BLaER1 (cell line): ENCODE measurements at regions not wholly inside any gene's neighbourhood (a gene's known extent, or its start where the extent isn't known, plus 50 kb on each side); places are given as distances from the start of the nearest gene placed in this dataset.
"Not testable (repeated sequence)": the region's sequence is repeated elsewhere in the genome, so short reads cannot be mapped to it uniquely, and the experiment has no call there.

Source experiments
- H3K27ac ChIP-seq: shearing (Covaris generic); formaldehyde crosslinking; 2 replicates; pipeline ENCODE4 v1.8.1; 2022
- H3K27me3 ChIP-seq: shearing (Covaris generic); formaldehyde crosslinking; 2 replicates; pipeline ENCODE4 v1.8.1; 2022
- H3K36me3 ChIP-seq: shearing (Covaris generic); formaldehyde crosslinking; 2 replicates; pipeline ENCODE4 v1.8.1; 2022
- H3K4me1 ChIP-seq: shearing (Covaris generic); formaldehyde crosslinking; 2 replicates; pipeline ENCODE4 v1.8.1; 2022
- H3K4me2 ChIP-seq: shearing (Covaris generic); formaldehyde crosslinking; 2 replicates; pipeline ENCODE4 v1.8.1; 2022
- H3K4me3 ChIP-seq: shearing (Covaris generic); formaldehyde crosslinking; 2 replicates; pipeline ENCODE4 v1.8.1; 2022
- H3K9ac ChIP-seq: shearing (Covaris generic); formaldehyde crosslinking; 2 replicates; pipeline ENCODE4 v1.8.1; 2022
- H3K9me3 ChIP-seq: shearing (Covaris generic); formaldehyde crosslinking; 2 replicates; pipeline ENCODE4 v1.8.1; 2022
- H4K20me1 ChIP-seq: shearing (Covaris generic); formaldehyde crosslinking; 2 replicates; pipeline ENCODE4 v1.8.1; 2022
- Cebpa-rat ChIP-seq: shearing (Covaris generic); IDR thresholded peaks from 2 replicates; pipeline ENCODE4 v1.8.1; 2022

DNA sequence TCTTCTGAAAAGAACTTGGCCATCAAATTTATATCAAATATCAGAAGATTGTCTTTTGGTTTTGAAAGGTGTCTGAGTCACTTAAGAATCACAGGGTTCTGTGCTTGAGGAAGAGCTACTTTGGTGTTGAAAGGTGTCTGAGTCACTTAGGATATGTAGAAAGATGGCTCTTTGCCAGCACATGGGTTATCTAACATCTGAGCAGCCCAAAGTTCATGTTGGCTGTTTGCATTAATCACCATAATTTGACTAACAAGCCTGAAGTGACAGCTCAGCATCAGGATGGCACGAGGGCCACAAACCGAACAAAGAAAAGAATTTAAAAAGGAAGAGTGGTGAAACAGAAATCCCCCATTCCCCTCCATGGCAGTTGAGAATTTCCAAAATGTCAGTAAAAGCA lies 190.5 kb upstream of the CMC1 start:
- no peak overlapping the region for H3K4me2 ChIP-seq

DNA sequence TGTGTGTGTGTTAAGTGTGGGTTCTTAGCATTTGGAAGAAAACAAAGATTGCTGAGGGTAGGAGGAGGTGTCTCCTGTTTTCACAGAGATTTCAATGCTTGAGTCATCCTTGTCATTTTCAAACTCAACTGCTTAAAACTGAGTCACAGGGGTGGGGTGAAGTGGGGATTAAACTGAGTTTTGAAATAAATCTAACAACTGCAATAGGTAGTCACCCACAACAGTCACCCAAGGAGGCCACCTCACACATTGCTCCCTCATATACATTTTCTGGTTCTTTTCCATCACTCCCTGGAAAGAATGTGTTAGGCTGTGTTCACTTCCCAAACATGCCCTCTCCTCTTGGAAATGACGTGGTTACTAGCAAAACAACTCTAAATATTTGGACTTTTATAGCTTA lies 187.7 kb upstream of the CMC1 start:
- no peak overlapping the region for H3K4me3 ChIP-seq
- H3K4me2 ChIP-seq = no peak overlapping the region
- no peak overlapping the region for H3K9ac ChIP-seq
- H3K4me1 ChIP-seq = no peaks in the 10 kb centered on the region
- no peaks in the 10 kb centered on the region for H3K9me3 ChIP-seq
- H3K27me3 ChIP-seq = no peaks in the 10 kb centered on the region
- H3K27ac ChIP-seq = no peak overlapping the region
- H3K36me3 ChIP-seq = no peaks in the 10 kb centered on the region
- H4K20me1 ChIP-seq = no peaks in the 10 kb centered on the region
- no peak for TF ChIP-seq Cebpa-rat

More for the DNA sequence above, 190.5 kb upstream of the CMC1 start:
- Histone ChIP-seq H3K27me3 (no peaks in the 10 kb centered on the region), H3K4me1 (no peaks in the 10 kb centered on the region), H3K27ac (no peak overlapping the region), H3K4me3 (no peak overlapping the region), H4K20me1 (no peaks in the 10 kb centered on the region), H3K36me3 (no peaks in the 10 kb centered on the region), H3K9me3 (no peaks in the 10 kb centered on the region), H3K9ac (no peak overlapping the region)
- no peak for TF ChIP-seq Cebpa-rat

- no peaks in the 10 kb centered on the region for H3K36me3 ChIP-seq
- H3K27ac ChIP-seq = no peak overlapping the region
- H3K9me3 ChIP-seq = no peaks in the 10 kb centered on the region
- H3K9ac ChIP-seq = no peak overlapping the region
- H3K4me3 ChIP-seq = no peak overlapping the region
- no peaks in the 10 kb centered on the region for H3K4me1 ChIP-seq
- no peak for TF ChIP-seq Cebpa-rat
- no peaks in the 10 kb centered on the region for H4K20me1 ChIP-seq
- H3K4me2 ChIP-seq = no peak overlapping the region
- no peaks in the 10 kb centered on the region for H3K27me3 ChIP-seq
Measured at GRCh38 chr3:28056806-28057205, 184.6 kb upstream of the CMC1 start.

DNA sequence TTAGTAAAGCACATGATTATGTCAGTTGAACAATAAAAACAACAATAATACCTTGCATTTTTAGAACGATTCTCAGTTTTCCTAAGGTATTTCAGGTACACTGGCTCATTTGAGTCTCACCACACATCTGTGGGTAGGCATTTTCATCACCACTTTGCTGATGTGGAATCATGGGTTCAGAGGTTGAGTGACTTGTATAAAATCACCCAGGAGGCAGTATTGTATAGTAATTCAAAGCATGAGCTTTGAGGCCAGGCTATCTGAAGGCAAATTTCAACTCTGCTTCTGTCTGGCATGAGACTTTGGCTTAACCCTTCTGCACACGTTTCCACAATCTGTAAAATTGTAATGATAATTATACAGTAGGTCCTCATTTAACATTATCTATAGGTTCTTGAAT lies 183.9 kb upstream of the CMC1 start:
- no peaks in the 10 kb centered on the region for H3K27me3 ChIP-seq
- H3K4me1 ChIP-seq = no peaks in the 10 kb centered on the region
- H4K20me1 ChIP-seq = no peaks in the 10 kb centered on the region
- H3K4me2 ChIP-seq = no peak overlapping the region
- no peak overlapping the region for H3K27ac ChIP-seq
- no peaks in the 10 kb centered on the region for H3K36me3 ChIP-seq
- no peaks in the 10 kb centered on the region for H3K9me3 ChIP-seq
- H3K4me3 ChIP-seq = no peak overlapping the region
- no peak for TF ChIP-seq Cebpa-rat
- no peak overlapping the region for H3K9ac ChIP-seq

DNA sequence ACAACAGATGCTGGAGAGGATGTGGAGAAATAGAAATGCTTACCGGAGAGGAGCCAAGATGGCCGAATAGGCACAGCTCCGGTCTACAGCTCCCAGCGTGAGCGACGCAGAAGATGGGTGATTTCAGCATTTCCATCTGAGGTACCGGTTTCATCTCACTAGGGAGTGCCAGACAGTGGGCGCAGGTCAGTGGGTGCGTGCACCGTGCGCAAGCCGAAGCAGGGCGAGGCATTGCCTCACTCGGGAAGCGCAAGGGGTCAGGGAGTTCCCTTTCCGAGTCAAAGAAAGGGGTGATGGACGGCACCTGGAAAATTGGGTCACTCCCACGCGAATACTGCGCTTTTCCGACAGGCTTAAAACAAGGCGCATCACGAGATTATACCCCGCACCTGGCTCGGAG lies 182.2 kb upstream of the CMC1 start:
- not testable (repeated sequence) for H3K4me2 ChIP-seq, H3K27ac ChIP-seq, H3K36me3 ChIP-seq, H4K20me1 ChIP-seq, H3K4me3 ChIP-seq, H3K9me3 ChIP-seq, H3K27me3 ChIP-seq, H3K4me1 ChIP-seq, H3K9ac ChIP-seq

- H3K4me1 ChIP-seq = no peaks in the 10 kb centered on the region
- H3K27me3 ChIP-seq = no peaks in the 10 kb centered on the region
- H3K4me2 ChIP-seq = no peak overlapping the region
- H3K9ac ChIP-seq = no peak overlapping the region
- no peak for TF ChIP-seq Cebpa-rat
- H3K36me3 ChIP-seq = no peaks in the 10 kb centered on the region
- no peaks in the 10 kb centered on the region for H4K20me1 ChIP-seq
- H3K4me3 ChIP-seq = no peak overlapping the region
- no peak overlapping the region for H3K27ac ChIP-seq
- no peaks in the 10 kb centered on the region for H3K9me3 ChIP-seq
Measured at GRCh38 chr3:28066020-28066419, 175.4 kb upstream of the CMC1 start.

- Histone ChIP-seq H3K4me3 (no peak overlapping the region), H3K36me3 (no peaks in the 10 kb centered on the region), H4K20me1 (no peaks in the 10 kb centered on the region), H3K4me2 (no peak overlapping the region), H3K27ac (no peak overlapping the region), H3K9ac (no peak overlapping the region), H3K9me3 (no peaks in the 10 kb centered on the region), H3K27me3 (no peaks in the 10 kb centered on the region), H3K4me1 (no peaks in the 10 kb centered on the region)
- TF ChIP-seq Cebpa-rat = no peak
Measured at GRCh38 chr3:28067014-28067413, 174.4 kb upstream of the CMC1 start.

DNA sequence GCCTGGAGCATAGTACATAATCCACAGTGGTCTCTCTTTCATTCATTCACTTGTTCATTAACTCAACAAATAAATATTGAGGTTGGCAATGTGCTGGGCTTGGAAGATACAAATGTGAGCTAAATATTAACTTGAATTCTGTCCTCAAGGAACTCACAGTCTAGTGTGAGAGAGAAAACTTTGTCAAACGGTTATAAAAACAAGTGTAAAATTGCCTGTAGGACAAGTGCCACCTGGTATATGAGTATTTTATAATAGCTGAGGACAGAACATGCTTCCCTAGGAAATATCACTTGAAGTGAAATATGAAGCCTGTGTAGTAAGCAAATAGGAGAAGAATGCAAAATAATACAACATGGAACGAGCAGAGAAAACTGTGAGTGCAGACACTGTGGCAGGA lies 173.1 kb upstream of the CMC1 start:
- Histone ChIP-seq H3K4me3 (no peak overlapping the region), H3K4me1 (no peaks in the 10 kb centered on the region), H3K4me2 (no peak overlapping the region), H4K20me1 (no peaks in the 10 kb centered on the region), H3K27me3 (no peaks in the 10 kb centered on the region), H3K9ac (no peak overlapping the region), H3K9me3 (no peaks in the 10 kb centered on the region), H3K27ac (no peak overlapping the region), H3K36me3 (no peaks in the 10 kb centered on the region)
- TF ChIP-seq Cebpa-rat = no peak

- H3K4me1 ChIP-seq = no peaks in the 10 kb centered on the region
- no peak overlapping the region for H3K4me3 ChIP-seq
- H3K9me3 ChIP-seq = no peaks in the 10 kb centered on the region
- no peak overlapping the region for H3K9ac ChIP-seq
- no peaks in the 10 kb centered on the region for H3K36me3 ChIP-seq
- H4K20me1 ChIP-seq = no peaks in the 10 kb centered on the region
- H3K27ac ChIP-seq = no peak overlapping the region
- H3K27me3 ChIP-seq = no peaks in the 10 kb centered on the region
- H3K4me2 ChIP-seq = no peak overlapping the region
- TF ChIP-seq Cebpa-rat = no peak
Measured at GRCh38 chr3:28069438-28069837, 172.0 kb upstream of the CMC1 start.

- no peak for TF ChIP-seq Cebpa-rat
- Histone ChIP-seq H3K4me1 (no peaks in the 10 kb centered on the region), H4K20me1 (no peaks in the 10 kb centered on the region), H3K9ac (no peak overlapping the region), H3K9me3 (no peaks in the 10 kb centered on the region), H3K36me3 (no peaks in the 10 kb centered on the region), H3K27ac (no peak overlapping the region), H3K4me2 (no peak overlapping the region), H3K4me3 (no peak overlapping the region), H3K27me3 (no peaks in the 10 kb centered on the region)
Measured at GRCh38 chr3:28076246-28076645, 165.2 kb upstream of the CMC1 start.

- H3K9me3 ChIP-seq = no peaks in the 10 kb centered on the region
- no peak overlapping the region for H3K4me3 ChIP-seq
- H4K20me1 ChIP-seq = no peaks in the 10 kb centered on the region
- TF ChIP-seq Cebpa-rat = no peak
- H3K27me3 ChIP-seq = no peaks in the 10 kb centered on the region
- no peak overlapping the region for H3K27ac ChIP-seq
- no peak overlapping the region for H3K9ac ChIP-seq
- H3K36me3 ChIP-seq = no peaks in the 10 kb centered on the region
- H3K4me2 ChIP-seq = no peak overlapping the region
- no peaks in the 10 kb centered on the region for H3K4me1 ChIP-seq
Measured at GRCh38 chr3:28077572-28077971, 163.8 kb upstream of the CMC1 start.
